Spinal cord (tissue), 9 donors: ENCODE measurements at regions not wholly inside any gene's neighbourhood (a gene's known extent, or its start where the extent isn't known, plus 50 kb on each side); places are given as distances from the start of the nearest gene placed in this dataset.
A peak's percentile ranks its signal among the peaks of the same experiment; 100 is the strongest.

ENCODE experiments used
- DNase-seq, 6 donors: peaks; one replicate each; pipeline versions ENCODE4 v3.0.0 to v3.0.0-alpha.2; 2013 to 2015; ENCODE audit warnings: low spot score in 6 of 6, low read depth in 4 of 6
- H3K27ac ChIP-seq: one replicate; pipeline ENCODE4 v1.5.1; 2013; ENCODE audit warnings: low read depth, low read length, control low read depth
- H3K27me3 ChIP-seq: one replicate; pipeline ENCODE4 v1.6.1; 2013; ENCODE audit warnings: low read length; ENCODE audit not compliant: control insufficient read depth, insufficient read depth
- H3K36me3 ChIP-seq: one replicate; pipeline ENCODE4 v1.6.1; 2013; ENCODE audit warnings: low read length; ENCODE audit not compliant: control insufficient read depth, insufficient read depth
- H3K4me1 ChIP-seq: one replicate; pipeline ENCODE4 v1.6.1; 2013; ENCODE audit warnings: low read length; ENCODE audit not compliant: control insufficient read depth, insufficient read depth
- H3K4me3 ChIP-seq: one replicate; pipeline ENCODE4 v1.5.1; 2013; ENCODE audit warnings: low read depth, low read length, control low read depth
- H3K9me3 ChIP-seq: one replicate; pipeline ENCODE4 v1.6.1; 2013; ENCODE audit warnings: low read length; ENCODE audit not compliant: control insufficient read depth, insufficient read depth
- WGBS: methylation state at CpG from one replicate; pipeline ENCODE4 v1.1.5; 2013; ENCODE audit warnings: missing lambda C conversion rate; ENCODE audit not compliant: insufficient coverage; 5-methylcytosine and 5-hydroxymethylcytosine counted together
- donor health status: healthy.

DNA sequence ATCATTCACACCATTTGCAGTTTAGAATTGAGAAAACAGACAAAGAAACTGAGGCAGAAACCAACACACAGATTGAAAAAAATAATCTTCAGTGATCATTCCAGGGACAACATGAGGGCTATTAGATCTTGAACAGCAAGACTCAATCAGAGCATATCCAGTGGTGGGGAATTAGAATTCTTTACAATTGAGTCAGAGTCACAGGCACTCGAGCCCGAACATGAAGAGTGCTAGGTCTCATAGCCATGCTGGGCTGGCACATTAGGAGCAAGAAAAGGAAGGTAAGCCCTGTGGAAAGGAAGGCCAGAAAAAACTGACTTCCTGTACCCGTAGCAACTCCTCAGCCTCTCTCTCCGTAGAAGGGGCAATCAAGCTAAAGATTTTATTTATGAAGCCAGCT lies 419.9 kb downstream of the HAO1 start:
- Histone ChIP-seq H3K27ac (no peak overlapping the region), H3K4me3 (no peak overlapping the region), H3K9me3 (no peaks in the 10 kb centered on the region), H3K27me3 (no peaks in the 10 kb centered on the region), H3K4me1 (no peaks in the 10 kb centered on the region), H3K36me3 (no peaks in the 10 kb centered on the region)
- DNase-seq, result no peak
- whole genome bisulfite sequencing, result 85% methylated on average over 2 of the region's 4 CpGs

DNA sequence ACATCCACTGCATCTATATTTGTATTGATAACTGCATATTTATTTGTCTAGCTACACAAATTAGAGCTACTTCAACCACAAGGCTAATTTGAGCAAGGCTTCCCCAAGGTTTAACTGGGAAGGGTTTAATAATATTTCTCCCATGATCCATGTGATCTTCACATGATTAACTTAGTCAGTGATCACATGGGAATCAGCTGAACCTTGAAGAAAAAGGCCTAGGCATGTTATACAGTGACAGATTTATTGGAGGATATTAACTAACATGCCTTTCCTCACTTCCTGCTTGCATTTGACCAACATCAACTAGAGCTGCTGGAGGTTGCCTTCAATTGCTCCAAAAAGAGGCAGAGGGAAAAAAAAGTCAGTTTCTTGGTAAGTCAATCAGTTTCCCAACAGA lies 417.0 kb downstream of the HAO1 start:
- Histone ChIP-seq H3K4me3 (no peak overlapping the region), H3K36me3 (no peaks in the 10 kb centered on the region), H3K27me3 (no peaks in the 10 kb centered on the region), H3K27ac (no peak overlapping the region), H3K9me3 (no peaks in the 10 kb centered on the region), H3K4me1 (no peaks in the 10 kb centered on the region)
- DNase-seq, result no peak

GRCh38 chr20:7540018-7540417 lies 400.2 kb downstream of the HAO1 start:
- no peak for DNase-seq
- H3K4me1 ChIP-seq, result no peaks in the 10 kb centered on the region

DNA sequence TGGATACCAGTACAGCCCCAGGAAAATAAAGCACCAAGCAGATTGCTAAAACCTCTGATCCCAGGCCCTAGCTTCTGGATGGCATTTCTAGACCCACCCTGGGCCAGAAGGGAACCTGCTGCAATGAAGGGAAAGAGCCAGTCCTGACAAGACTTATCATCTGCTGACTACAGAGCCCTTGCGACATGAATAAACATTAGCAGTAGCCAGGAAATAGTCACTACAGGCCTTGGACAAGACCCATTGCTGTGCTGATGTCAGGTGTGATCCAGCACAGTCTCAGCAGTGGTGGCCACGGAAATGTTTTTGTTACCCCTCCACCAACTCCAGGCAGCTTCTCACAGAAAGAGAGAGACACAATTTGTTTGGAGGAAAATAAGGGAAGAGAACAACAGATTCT lies 399.3 kb downstream of the HAO1 start:
- no peak overlapping the region for H3K4me3 ChIP-seq

More at GRCh38 chr20:7540018-7540417, 400.2 kb downstream of the HAO1 start:
- H3K27ac ChIP-seq, result no peak overlapping the region
- H3K36me3 ChIP-seq, result no peaks in the 10 kb centered on the region
- no peak overlapping the region for H3K4me3 ChIP-seq
- no peaks in the 10 kb centered on the region for H3K27me3 ChIP-seq
- H3K9me3 ChIP-seq, result no peaks in the 10 kb centered on the region

DNA sequence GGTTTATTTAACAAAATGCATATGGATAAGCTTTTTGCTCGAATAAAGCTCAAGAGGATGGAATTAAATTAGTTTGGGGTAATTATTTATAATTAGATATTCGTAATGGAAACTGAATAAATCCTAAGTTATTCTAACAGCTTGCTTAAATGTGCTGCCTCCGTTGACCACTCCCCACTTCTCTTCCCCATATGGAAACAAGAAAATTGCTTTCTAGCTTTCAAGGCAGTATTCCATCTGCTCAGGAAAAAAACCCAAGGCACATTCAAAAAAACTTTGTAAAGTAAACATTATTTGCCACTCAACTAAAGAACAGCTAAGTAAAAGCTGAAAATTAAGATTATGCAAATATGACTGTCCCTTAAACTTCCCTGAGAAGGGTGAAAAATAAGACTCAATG lies 369.2 kb downstream of the HAO1 start:
- no peaks in the 10 kb centered on the region for H3K9me3 ChIP-seq
- no peaks in the 10 kb centered on the region for H3K4me1 ChIP-seq
- no peaks in the 10 kb centered on the region for H3K36me3 ChIP-seq
- peak in 2 of 6 donors; percentile 20 to 67 for DNase-seq
- H3K27me3 ChIP-seq, result no peaks in the 10 kb centered on the region
- no peak overlapping the region for H3K4me3 ChIP-seq
- no peak overlapping the region for H3K27ac ChIP-seq
- WGBS, result no CpG with 5 or more reads among the region's 3 CpGs

More for the DNA sequence above, 399.3 kb downstream of the HAO1 start:
- Histone ChIP-seq H3K27me3 (no peaks in the 10 kb centered on the region), H3K9me3 (no peaks in the 10 kb centered on the region), H3K4me1 (no peaks in the 10 kb centered on the region), H3K36me3 (no peaks in the 10 kb centered on the region), H3K27ac (no peak overlapping the region)
- WGBS, result no CpG with 5 or more reads among the region's 2 CpGs
- DNase-seq, result no peak

DNA sequence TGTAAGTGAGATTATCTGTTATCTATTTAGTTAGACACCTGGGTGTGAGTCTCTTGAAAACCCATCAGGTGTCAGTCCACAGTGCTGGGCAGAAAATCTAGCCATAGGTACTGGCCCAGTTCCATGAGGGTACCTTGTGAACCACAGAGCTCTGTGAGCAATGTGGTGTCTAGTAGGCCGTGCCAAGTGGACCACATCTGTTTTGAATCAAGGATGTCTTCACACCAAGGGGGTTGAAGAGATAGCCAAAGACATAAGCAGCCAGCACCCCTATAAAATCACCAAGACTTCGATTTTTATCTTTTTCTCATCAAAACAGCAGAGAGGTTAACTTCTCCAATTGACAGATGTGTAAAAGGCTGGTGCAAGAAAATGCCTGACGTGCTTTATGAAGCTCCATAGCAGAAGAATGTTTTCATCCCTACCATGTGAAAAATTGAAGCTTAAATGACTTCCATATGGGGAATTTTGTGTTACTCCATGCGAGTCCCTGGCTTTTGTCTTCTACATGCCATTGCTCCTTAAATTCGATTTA lies 368.7 kb downstream of the HAO1 start:
- H3K36me3 ChIP-seq, result no peaks in the 10 kb centered on the region
- H3K4me1 ChIP-seq, result no peaks in the 10 kb centered on the region
- H3K9me3 ChIP-seq, result no peaks in the 10 kb centered on the region
- WGBS, result 60% methylated on average over 1 of the region's 5 CpGs
- DNase-seq, result no peak
- H3K27me3 ChIP-seq, result no peaks in the 10 kb centered on the region
- no peak overlapping the region for H3K4me3 ChIP-seq
- H3K27ac ChIP-seq, result no peak overlapping the region

DNA sequence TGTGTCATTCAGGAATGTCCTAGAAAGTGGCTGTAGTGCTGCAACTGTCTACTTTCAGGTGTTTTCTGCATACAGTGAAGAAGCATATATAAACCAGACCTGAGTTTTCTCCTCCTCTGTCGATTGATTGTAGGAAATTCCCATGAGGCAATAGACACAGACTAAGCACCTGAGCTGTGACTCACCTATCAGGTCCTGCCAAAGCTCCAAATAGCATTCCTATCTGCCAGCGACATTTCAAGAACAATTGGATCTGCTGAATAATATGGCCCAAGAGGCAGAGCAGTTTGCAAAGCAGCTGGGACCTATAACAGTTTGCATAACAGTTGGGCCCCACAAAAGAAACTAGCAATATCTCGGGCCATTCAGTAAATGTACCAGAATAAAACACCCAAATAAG lies 360.4 kb downstream of the HAO1 start:
- H3K4me3 ChIP-seq, result no peak overlapping the region
- no peaks in the 10 kb centered on the region for H3K36me3 ChIP-seq
- H3K9me3 ChIP-seq, result no peaks in the 10 kb centered on the region
- 97% methylated on average over 3 of the region's 3 CpGs for WGBS
- H3K27me3 ChIP-seq, result no peaks in the 10 kb centered on the region
- no peak overlapping the region for H3K27ac ChIP-seq
- no peak for DNase-seq
- no peaks in the 10 kb centered on the region for H3K4me1 ChIP-seq

- no peak for DNase-seq
- Histone ChIP-seq H3K4me3 (no peak overlapping the region), H3K27me3 (no peaks in the 10 kb centered on the region), H3K9me3 (no peaks in the 10 kb centered on the region), H3K4me1 (no peaks in the 10 kb centered on the region), H3K27ac (no peak overlapping the region), H3K36me3 (no peaks in the 10 kb centered on the region)
- no CpG with 5 or more reads among the region's 6 CpGs for WGBS
These were observed 355.1 kb downstream of the HAO1 start for GRCh38 chr20:7585126-7585679.

GRCh38 chr20:7586481-7586880 lies 353.8 kb downstream of the HAO1 start:
- no peaks in the 10 kb centered on the region for H3K27me3 ChIP-seq
- H3K36me3 ChIP-seq, result no peaks in the 10 kb centered on the region
- H3K4me1 ChIP-seq, result no peaks in the 10 kb centered on the region
- WGBS, result no CpG with 5 or more reads among the region's 1 CpG
- no peaks in the 10 kb centered on the region for H3K9me3 ChIP-seq
- no peak overlapping the region for H3K4me3 ChIP-seq
- DNase-seq, result no peak
- no peak overlapping the region for H3K27ac ChIP-seq

DNA sequence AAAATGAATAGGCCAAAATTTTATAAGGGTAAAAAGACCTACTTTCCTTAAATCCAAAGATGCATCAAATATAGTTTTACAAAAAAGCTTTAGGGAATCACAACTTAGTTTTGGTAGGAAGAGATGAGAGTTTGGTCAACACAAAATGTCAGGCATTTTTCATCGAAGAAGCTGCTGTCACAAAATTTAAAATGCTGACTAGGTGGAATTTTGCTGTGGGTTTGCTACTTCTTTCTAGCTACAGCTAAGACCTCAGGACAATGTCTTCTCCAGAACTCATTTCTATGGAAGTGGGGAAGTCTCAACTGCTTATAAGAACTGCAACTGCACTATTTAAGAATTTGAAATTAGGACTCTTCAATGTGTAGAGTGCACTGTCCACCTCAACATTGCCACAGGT lies 351.1 kb downstream of the HAO1 start:
- Histone ChIP-seq H3K36me3 (no peaks in the 10 kb centered on the region), H3K27ac (no peak overlapping the region), H3K4me3 (no peak overlapping the region), H3K4me1 (no peaks in the 10 kb centered on the region), H3K27me3 (no peaks in the 10 kb centered on the region), H3K9me3 (no peaks in the 10 kb centered on the region)
- DNase-seq, result no peak
- no CpG with 5 or more reads among the region's 1 CpG for WGBS
